Cardiac septum (tissue), 1 donor: ENCODE measurements at regions not wholly inside any gene's neighbourhood (a gene's known extent, or its start where the extent isn't known, plus 50 kb on each side); places are given as distances from the start of the nearest gene placed in this dataset.

Source experiments
- DNase-seq: peaks from one replicate; pipeline ENCODE4 v3.0.0-alpha.2; 2020; ENCODE audit warnings: low spot score
- intact Hi-C: fragments of 100-400 bp; cut with DNase I; formaldehyde crosslinking; loops from one replicate; pipeline ENCODE4 v1.14.0; 2022
- donor health status: DM: no; HTN: no; CAD: no.

DNA sequence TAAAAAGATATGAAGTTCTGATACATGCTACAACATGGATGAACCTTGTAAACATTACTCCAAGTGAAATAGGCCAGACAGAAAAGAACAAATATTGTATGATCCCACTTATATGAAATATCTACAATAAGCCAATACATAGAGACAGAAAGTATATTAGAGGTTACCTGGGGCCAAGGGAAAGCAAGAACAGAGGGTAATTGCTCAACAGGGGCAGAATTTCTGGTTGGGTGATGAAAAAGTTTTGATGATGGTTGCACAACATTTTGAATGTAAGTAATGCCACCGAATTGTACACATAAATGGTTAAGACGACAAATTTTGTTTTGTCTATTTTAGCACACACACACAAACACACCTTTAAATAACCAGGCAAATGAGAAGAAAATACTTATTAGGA lies 268.4 kb downstream of the FOXO1 start:
- intact Hi-C loops: no loop called here
- no peak for DNase-seq

DNA sequence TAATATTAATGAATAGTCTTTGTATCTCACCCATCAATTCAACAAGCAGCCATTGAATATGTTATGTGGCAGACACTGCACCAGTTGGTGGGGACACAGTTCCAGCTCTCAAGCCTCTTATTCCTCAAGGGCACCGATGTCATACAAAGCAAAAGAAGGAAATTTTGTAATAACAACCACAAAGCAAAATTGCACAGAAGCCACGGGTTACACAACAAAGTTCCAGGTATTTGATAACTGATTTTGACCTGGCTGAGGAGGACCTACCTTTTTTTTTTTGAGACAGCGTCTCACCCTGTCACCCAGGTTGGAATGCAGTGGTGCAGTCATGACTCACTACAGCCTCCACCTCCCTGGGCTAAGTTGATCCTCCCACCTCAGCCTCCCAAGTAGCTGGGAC lies 266.7 kb downstream of the FOXO1 start:
- intact Hi-C loops: no loop called here
- DNase-seq: no peak

DNA sequence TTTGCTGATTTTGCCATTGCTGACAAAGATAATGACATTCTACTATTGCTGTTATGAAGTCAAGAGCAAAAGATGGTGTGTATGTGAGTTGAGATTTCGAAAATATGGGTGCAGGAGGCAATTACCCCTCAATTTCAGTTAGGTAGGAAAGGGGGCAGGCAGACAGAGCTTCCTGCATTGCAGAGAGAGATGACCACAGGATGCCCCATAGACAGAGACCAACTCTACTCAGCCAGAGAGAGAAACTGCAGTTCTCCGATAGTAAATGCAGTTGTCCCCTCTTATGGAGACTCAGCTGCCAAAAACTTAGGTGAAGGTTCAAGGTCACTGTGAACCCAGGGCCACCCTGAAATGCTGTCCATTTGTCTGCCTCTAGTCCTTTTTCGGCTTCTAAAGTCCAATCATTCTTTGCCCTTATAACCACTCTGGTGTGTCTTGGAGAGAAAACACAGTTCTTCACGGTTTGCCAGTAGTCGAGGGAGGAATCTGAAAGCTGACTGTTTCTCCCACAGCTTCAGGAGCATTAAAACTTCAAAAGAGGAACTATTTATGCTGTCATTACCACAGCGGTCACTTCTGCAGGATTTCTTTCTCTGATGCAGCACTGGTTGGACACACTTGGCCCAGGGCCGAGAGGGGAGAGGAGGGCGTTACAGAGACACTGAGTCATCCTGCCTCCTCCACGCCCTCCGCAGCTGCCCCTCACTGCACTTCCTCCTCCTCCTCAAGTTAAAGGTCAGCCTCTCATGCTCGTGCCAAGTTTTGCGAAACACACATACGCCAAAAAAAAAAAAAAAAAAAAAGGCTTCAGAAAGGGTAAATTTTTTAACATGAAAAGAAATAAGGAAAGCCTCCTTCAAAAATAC lies 264.3 kb downstream of the FOXO1 start:
- DNase-seq: peak; percentile 97
- intact Hi-C loops: loop anchor here (1.0 to 2.0 kb wide), 3 partner anchors 39 to 262 kb away; no protein-coding TSS in a partner anchor

DNA sequence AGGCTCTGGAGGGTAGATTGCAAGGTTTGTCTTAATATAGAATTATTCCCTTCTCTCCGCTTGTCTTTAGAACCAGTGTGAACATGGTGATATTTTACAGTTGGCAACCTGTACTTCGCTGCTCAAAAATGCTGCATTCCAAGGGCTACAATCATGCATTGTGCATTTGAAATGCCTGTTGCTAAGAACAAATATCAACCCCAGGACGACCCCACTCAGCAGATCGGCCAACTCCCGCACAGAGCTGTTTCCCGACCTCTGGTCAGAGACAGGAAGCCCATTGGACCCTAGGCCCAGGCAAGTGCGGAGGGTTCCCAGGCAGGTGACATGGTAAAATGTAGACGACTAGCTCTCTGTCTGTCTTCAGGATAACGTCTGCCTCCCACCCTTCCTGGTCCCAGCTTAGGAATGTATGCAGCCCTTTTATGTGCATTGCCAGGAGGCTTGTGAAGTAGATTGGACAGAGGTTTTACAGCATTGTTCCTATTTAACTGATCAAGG lies 263.5 kb downstream of the FOXO1 start:
- no peak for DNase-seq
- intact Hi-C loops: loop anchor here (1.0 to 2.0 kb wide), 3 partner anchors 38 to 261 kb away; no protein-coding TSS in a partner anchor

DNA sequence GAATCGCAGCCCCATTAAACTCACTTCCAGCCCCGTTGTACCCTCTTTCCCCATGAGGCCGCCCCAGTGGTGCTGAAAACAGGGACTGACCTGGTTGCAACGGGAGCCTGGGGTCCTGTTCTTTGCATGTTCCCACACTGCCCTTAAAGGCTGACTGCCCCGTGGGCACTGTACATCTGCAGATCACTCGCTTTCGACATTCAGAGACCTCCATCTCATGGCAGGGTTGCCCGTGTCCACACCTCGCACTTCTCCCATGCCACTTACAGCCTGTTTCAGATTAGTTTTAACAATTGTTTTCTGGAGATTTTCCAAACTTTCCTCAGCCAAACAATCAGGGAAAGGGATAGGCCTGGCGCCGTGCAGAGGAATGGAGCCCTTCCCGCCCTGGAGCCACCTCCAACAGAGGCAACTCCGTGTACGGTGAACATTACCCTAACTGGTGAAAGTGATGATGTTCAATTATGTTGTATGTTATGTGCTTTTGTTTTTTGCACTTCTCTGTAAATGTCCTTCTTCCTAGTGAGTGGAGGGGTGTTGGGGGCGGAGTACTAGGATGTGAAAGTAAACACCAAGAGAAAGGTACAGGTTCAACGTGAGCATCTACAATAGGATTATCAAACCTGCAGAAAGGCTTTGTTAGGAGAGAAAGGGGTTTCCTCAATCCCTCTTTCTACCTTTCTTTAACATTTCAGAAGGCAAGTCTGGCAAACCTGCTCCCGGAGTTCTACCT lies 262.8 kb downstream of the FOXO1 start:
- no peak for DNase-seq

DNA sequence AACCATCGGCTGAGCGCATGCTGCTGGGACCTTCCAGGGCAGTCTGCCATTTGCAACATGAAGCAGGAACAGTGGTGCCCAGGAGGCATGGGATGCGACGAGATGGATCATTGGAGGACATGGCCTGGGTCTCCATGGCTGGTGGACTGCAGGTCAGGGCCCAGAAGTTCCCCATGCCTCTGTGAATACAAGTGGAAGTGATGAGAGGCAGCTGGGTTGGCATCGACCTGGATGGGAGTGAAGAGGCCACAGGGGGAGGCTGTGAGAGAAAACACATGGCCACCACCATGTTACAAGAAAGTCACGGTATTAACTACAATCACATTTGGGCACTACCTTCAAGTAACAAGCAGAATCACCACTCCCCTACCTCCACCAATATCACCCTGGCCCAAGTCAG lies 262.0 kb downstream of the FOXO1 start:
- intact Hi-C loops: no loop called here
- DNase-seq: no peak

More for the DNA sequence above, 262.8 kb downstream of the FOXO1 start:
- intact Hi-C loops: loop anchor here (2.0 kb wide), 2 partner anchors 37 to 89 kb away; no protein-coding TSS in a partner anchor

DNA sequence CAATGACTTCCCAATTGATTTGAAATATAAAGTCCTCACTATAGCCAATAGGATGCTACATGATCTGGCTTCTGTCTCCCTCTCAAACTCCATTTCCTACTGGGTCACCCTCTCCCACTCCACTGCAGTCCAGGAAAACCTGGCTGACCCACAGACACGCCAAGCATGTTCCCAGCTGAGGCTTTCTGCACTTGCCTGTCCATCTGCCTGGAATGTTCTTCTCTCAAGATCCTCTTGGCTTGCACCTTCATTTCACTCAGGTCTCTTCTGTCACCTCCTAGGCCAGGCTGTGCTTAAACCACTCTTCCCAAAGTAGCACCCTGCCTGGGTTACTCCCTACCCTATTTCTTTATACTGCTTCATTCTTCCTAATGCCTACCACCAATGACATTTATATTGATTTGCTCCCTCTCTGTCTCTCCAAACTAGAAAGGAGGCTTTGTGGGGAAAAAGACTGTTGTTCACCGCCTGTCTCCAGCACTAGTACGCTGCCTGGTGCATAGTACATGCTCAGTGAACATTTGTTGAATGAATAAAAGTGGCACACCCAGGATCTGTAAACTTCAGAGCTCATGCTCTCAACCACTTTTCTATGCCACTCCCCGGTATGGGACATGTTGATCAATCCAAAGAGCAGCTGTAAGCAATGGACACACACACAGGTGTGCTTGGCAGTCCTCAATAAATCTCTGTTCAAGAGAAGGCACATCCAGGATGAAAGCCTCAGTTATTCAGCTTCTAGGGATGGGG lies 261.3 kb downstream of the FOXO1 start:
- DNase-seq: no peak
- intact Hi-C loops: no loop called here

DNA sequence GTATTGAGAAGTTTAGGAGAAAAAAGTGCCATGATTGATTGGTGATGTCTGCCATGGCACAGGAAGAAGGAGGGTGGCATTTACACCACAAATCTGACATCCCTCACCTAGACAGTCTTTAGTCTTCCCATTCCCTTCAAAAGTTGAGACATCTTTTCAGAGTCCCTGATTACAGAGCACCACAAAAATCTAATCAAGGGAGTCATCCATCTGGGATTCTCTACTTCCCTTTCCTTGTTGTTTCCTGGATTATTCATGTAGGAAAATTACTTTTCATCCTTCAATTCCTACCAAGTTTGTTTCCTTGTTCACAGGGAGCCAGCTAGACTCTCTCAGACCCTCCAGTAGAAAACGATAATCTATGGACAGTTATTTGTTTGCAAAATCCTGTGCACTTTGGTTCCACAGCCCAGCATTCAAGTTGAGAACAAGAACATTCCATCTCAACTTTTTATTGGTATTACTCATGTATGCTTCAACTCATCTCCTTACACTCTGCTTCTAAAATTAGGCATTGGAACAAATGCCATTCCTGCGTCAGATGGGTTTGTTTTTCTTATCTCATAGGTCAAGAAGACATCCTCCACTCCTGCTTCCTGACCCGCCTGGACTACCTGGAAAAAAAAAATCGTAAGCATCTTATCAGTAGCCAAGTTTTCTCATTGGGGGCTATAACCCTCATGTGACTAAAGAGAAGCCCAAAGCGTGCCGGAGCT lies 259.9 kb downstream of the FOXO1 start:
- DNase-seq: no peak
- intact Hi-C loops: no loop called here

DNA sequence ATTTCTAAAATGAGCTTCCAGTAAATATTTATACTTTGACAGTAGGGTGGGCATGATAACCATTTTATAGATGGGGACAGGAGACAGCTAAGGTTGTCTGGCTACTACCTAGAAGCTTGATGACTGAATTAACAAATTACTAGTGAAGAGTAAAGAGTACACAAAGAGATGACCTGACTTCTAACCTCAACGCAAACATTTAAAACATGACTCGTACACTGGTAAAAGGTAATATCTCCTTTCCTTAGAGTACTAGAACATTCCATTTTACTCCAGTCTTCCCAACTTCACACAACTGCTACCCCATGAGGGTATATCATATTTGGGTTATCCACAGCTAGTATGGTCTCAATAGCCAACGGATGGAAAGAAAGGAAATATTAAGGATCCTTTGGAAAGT lies 258.9 kb downstream of the FOXO1 start:
- intact Hi-C loops: no loop called here
- DNase-seq: no peak

DNA sequence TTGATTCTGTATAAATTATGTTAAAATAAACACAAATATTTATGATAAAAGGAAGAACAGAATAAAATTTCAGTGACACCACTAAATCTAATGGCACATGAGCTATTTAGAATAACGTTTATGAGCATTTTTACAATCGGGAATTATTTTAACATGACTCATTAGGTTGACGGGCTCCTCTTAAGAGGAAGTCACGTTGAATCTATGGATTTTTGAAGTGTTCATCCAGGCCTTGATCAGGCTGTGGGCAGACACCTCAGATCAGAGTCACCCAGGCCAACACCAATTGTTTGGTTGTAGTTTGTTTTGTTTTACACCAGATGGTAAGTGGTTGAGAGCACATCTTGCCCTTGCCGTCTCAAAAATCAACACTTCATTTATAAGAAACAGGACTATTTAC lies 257.8 kb downstream of the FOXO1 start:
- no peak for DNase-seq
- intact Hi-C loops: no loop called here

DNA sequence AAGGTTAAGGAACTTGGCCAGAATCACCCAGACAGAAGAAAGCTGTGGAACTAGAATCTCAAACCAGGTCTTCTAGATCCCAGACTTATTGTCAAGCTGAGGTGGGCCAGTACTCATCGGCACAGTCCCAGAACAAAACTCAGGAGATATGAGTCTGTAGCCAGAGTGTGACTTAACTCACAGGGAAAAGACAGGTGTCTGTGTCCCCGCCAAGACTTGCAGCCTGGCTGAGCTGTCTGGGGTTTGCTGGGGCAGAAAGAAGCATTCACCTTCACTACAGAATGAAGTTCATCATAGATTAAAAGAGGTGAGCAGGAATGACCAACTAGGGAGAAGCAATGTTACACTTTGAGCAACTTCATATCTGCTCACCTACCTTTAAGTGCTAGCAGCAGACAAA lies 257.2 kb downstream of the FOXO1 start:
- DNase-seq: no peak
- intact Hi-C loops: no loop called here

DNA sequence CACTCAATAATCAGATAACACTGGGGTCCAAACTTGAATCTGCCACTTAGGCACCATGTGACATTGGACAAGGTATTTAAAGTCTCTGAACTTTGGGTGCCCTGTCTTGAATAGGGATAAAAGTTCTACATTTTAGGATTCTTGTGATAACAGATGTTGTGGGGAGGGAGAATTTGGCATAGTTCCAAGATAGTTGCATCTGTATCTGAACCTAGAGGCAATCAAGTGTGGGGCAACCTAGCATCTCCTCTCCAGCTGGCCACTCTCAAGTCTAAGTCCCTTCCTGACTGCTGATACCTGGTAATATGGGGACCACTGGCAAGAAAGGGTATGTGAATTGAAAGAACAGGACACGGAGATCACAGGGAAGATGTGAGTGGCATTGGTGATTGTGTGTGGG lies 256.1 kb downstream of the FOXO1 start:
- intact Hi-C loops: no loop called here
- no peak for DNase-seq

DNA sequence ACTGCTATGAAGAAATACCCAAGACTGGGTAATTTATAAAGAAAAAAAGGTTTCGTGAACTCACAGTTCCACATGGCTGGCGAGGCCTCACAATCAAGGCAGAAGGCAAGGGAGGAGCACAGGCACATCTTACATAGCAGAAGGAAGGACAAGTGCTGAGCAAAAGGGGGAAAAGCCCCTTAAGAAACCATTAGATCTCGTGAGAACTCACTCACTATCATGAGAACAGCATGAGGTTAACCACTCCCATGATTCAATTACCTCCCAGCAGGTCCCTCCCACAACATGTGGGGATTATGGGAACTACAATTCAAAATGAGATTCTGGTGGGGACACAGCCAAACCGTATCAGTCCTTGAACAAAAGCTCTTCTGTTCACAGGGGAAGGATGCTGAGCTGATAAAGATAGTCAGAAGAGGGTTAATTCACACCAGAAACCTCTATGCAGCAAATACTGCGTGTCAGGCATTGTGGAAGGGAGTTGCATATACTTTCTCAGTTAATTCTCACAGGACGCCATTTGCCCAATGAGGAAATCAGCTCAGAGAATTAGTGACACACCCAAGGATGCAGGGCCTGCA lies 246.2 kb downstream of the FOXO1 start:
- intact Hi-C loops: no loop called here
- DNase-seq: no peak

DNA sequence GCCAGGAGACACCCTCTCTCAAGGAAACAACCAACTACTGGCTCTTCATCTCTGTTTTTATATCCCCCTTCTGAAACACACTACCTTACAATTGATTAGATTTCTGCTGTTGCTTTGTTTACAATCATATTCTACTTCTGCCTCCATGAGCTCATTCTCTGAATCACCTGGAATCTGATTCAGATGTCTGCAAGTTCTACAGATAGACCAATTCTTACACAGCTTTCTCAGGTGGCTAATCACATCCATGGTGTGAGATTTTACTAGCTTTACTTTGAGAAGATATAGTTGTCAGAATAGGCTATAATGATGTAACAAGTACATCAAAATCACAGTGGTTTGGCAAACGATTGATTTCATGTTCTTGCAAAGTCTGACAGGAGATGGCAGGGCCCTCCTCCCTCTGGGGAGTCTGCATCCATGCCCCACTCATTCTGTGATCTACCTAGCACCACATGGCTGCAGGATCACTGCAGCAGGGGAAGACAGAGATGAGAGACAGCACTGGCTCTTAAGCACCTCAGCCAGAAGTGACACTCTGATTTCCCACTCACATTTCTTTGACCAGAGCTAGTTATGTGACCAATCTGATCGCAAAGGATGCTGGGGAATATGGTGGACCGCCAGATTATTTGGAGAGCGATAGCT lies 243.7 kb downstream of the FOXO1 start:
- intact Hi-C loops: no loop called here
- DNase-seq: no peak

DNA sequence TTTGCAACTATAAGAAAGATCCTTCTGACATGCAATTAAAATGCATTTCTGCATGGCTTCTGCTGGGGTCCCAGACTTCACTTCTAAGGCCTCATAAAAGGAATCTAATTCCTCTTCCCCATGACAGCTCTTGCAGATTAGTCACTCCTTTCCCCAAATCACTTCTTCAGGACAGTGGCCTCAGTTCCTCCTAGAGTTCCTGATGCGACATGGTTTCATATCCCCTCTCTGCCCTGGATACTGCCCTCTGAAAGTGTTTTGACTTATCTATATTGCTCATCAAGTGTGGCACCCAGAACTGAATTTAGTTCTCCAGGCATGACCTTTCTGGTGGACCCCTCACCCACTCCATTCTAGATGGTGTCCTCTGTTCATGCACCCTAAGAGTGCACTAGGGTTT lies 238.1 kb downstream of the FOXO1 start:
- intact Hi-C loops: no loop called here
- no peak for DNase-seq

DNA sequence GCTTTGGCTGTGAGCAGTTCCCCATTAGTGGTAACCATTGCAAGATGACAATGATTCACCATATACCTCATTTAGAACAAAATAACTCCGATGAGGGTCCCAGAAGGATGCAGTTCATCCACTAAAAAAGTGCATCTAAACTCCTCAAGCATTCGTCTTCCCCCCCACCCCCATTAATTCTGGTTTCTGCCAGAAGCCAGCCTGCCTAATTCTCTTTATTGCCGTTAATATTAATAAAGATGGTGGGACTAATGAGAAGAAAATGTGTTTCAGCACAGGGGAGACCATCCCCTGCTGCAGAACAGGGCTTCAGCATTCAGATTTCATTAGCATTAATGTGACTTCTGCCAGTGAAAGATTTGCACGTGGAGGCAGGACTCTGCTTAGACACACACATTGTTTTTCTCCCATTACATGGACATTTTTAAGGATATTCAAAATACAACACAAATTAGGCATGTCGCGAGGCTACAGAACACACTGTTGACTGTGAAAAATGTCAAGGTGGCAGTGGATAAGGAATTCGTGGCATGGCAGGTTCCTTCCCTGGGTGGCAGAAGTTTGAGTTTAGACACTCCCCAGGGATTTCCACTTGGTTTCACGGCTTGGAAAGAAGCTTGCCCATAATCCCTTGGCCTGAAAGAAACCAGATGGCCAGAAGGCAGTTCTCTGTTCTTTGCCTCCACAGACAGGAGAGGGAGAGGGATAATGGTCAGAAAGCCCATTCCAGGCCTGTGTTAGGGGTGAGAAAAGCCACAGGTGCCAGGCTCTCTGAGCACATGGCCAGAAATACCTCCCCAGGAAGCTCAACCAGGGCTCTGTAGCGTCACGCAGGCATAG lies 236.5 kb downstream of the FOXO1 start:
- intact Hi-C loops: no loop called here

More for the DNA sequence above, 236.5 kb downstream of the FOXO1 start:
- DNase-seq: no peak
